DMS153 (cell line): ENCODE measurements at regions not wholly inside any gene's neighbourhood (a gene's known extent, or its start where the extent isn't known, plus 50 kb on each side); places are given as distances from the start of the nearest gene placed in this dataset.

Experiments
- DNase-seq: peaks from one replicate; lab custom pipeline; 2025; lab: John Stamatoyannopoulos, UW

GRCh38 chr10:20978617-20979016 is 81.5 kb upstream of the NEBL start:
- DNase-seq: no peak

GRCh38 chr10:20977300-20977699 is 80.2 kb upstream of the NEBL start:
- no peak for DNase-seq

GRCh38 chr10:20976891-20977290 is 79.8 kb upstream of the NEBL start:
- DNase-seq: no peak

GRCh38 chr10:20976390-20976789 is 79.3 kb upstream of the NEBL start:
- DNase-seq: no peak

- DNase-seq: no peak
These were observed 78.1 kb upstream of the NEBL start for GRCh38 chr10:20975236-20975635.

- no peak for DNase-seq
These were observed 75.8 kb upstream of the NEBL start for GRCh38 chr10:20972925-20973324.

- DNase-seq: no peak
These were observed 74.8 kb upstream of the NEBL start for GRCh38 chr10:20971901-20972300.

- DNase-seq: no peak
These were observed 73.6 kb upstream of the NEBL start for GRCh38 chr10:20970708-20971107.

- no peak for DNase-seq
These were observed 72.9 kb upstream of the NEBL start for GRCh38 chr10:20970044-20970443.

GRCh38 chr10:20966426-20966825 is 69.3 kb upstream of the NEBL start:
- DNase-seq: no peak

- no peak for DNase-seq
These were observed 66.8 kb upstream of the NEBL start for GRCh38 chr10:20963721-20964595.

- DNase-seq: no peak
These were observed 65.9 kb upstream of the NEBL start for GRCh38 chr10:20963056-20963455.

- no peak for DNase-seq
These were observed 65.1 kb upstream of the NEBL start for GRCh38 chr10:20962165-20962564.

GRCh38 chr10:20959242-20959641 is 62.1 kb upstream of the NEBL start:
- DNase-seq: no peak

GRCh38 chr10:20958764-20959163 is 61.7 kb upstream of the NEBL start:
- DNase-seq: no peak

- no peak for DNase-seq
These were observed 61.1 kb upstream of the NEBL start for GRCh38 chr10:20958225-20958624.

GRCh38 chr10:20957744-20958143 is 60.6 kb upstream of the NEBL start:
- DNase-seq: no peak

GRCh38 chr10:20956843-20957242 is 59.7 kb upstream of the NEBL start:
- no peak for DNase-seq

- DNase-seq: no peak
These were observed 58.3 kb upstream of the NEBL start for GRCh38 chr10:20955355-20955893.

- DNase-seq: no peak
These were observed 57.4 kb upstream of the NEBL start for GRCh38 chr10:20954519-20954918.

- no peak for DNase-seq
These were observed 56.0 kb upstream of the NEBL start for GRCh38 chr10:20953120-20953519.

GRCh38 chr10:20949967-20950366 is 52.9 kb upstream of the NEBL start:
- DNase-seq: no peak

- DNase-seq: no peak
These were observed 51.7 kb upstream of the NEBL start for GRCh38 chr10:20948686-20949327.
